Gastrocnemius medialis (tissue), 4 donors: ENCODE measurements at regions not wholly inside any gene's neighbourhood (a gene's known extent, or its start where the extent isn't known, plus 50 kb on each side); places are given as distances from the start of the nearest gene placed in this dataset.

Experiments
- CTCF ChIP-seq, 5 experiments: fragments of 450-650 bp in 3 of 5; fragments of 200-600 bp in 2 of 5; sonication (generic) in 2 of 5; IDR thresholded peaks in 4 of 5; conservative IDR thresholded peaks in 1 of 5; 1 replicate in 4 of 5; 2 replicates in 1 of 5; pipeline ENCODE4 v1.5.1; 2016 to 2019; ENCODE audit warnings: antibody characterized with exemption in 5 of 5, mild to moderate bottlenecking in 3 of 5, moderate library complexity in 3 of 5
- POLR2A ChIP-seq, 2 donors: fragments of 450-650 bp; IDR thresholded peaks; one replicate each; pipeline ENCODE4 v1.6.1; 2017; ENCODE audit warnings: antibody characterized with exemption in 2 of 2, mild to moderate bottlenecking in 2 of 2, moderate library complexity in 2 of 2

DNA sequence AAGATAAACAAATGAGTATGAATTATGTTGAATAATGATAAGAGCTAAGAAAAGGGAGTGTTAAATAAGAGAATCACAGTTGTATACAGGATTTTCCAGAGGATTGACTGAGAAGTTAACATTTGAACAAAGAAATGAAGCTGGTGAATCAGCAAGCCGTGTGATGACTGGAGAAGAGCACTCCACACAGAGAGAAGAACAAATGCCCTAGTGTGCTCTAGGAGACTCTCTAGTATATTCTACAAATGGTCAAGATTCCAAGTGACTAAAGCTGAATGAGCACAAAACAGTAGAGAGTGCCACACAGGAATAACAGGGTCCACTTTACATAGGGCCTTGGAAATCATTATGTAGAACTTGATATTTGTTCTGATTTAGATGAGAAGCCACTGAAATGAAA is 587.1 kb upstream of the ATXN7L3B start:
- TF ChIP-seq CTCF (IDR thresholded peaks at IDR 0.05 in 4 of 5, conservative IDR thresholded peaks at IDR 0.05 in 1 of 5) (no peak), POLR2A (IDR thresholded peaks at IDR 0.05) (no peak)
